ENCODE measurements at regions not wholly inside any gene's neighbourhood (a gene's known extent, or its start where the extent isn't known, plus 50 kb on each side); places are given as distances from the start of the nearest gene placed in this dataset.

GRCh38 chrX:124524852-124525251, 178.5 kb downstream of the SH2D1A start:
- DNase-seq (ENCODE audit: low read depth), result no peak

GRCh38 chrX:124529786-124530185, 183.4 kb downstream of the SH2D1A start:
- no peak for DNase-seq (ENCODE audit: low read depth)

DNA sequence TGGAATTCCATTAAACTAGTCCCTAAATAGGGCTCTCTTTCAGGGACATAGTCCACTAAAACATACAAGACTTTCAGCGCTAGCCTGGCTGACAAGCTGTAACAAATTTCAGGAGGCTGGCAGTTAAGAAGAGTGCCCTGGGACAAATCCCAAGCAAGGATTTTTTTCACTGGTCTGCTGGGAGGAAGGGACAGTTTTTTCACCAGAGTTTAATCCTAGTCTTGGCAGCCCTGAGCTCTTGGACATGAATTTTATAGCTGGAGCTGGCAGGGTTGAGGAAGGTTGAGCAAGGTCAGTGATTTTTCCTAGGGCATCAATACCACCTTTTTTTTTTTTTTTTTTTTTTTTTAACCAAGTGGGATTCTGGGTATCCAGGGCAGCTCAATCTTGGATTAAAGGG, 184.4 kb downstream of the SH2D1A start:
- DNase-seq (ENCODE audit: low read depth), result no peak

GRCh38 chrX:124534536-124534935, 188.2 kb downstream of the SH2D1A start:
- no peak for DNase-seq (ENCODE audit: low read depth)

DNA sequence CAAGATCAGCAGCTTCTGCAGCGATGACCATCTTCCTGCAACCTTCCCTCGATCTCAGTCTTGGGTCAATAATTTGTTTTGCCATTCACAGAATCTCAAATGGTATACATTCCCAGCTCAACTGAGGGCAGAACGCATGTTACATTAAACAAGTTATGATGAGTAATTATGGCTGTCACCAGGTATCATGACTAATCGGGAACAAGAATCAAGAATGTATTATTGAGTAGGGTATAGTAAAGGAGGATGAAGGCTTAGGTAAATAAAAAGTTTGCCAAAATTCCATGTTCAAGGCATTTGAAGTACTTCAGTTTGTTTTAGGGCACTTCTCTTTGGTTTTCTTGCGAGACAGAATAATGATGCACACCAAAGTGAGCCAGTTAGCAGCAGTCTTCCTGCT, 194.1 kb downstream of the SH2D1A start:
- no peak for DNase-seq (ENCODE audit: low read depth)

GRCh38 chrX:124548571-124548970, 202.2 kb downstream of the SH2D1A start:
- DNase-seq (ENCODE audit: low read depth), result no peak

DNA sequence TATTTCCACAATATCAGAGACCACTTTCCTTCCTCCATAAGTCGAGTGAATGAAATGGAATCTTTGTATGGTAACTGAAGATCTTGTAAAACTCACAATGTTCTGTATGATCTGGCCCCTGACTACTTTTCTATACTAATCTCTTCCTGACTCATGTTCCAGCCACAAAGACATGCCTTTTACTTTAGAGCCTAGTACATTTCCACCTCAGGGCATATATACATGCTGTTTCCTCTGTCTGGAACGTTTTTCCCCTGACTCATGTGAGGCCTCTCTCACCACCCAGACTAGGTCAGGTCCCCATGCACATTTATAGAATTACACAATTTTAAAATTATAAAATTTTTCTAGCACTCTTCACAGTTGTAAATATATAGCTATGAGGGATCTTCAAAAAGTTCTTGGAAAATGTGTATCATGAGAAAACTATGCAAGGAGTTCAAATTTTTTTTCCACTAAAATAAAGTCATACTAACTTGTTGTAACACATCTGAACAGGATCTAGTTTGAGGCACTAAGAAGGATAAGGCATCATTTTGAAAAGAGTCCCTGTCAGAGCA, 208.8 kb downstream of the SH2D1A start:
- DNase-seq (ENCODE audit: low read depth), result peak; percentile 4

DNA sequence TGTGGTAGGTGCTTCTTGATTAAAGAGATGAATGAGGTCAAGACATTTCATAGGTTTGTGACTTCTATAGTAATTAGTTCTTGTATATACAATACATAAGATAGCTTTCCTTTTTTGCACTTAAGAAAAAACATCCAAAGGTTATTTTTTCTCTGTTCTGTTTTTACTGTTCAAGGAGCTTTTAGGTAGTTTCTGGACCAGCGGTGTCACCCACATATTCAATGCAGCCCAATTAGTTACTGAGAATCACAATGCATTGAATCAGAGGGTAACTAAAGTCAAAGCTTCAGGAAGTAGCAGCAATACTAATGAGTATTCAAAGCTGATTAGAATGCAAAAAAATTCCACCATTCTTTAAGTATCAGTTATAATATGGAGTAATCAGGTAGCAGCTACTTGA, 211.6 kb downstream of the SH2D1A start:
- DNase-seq (ENCODE audit: low read depth), result no peak

DNA sequence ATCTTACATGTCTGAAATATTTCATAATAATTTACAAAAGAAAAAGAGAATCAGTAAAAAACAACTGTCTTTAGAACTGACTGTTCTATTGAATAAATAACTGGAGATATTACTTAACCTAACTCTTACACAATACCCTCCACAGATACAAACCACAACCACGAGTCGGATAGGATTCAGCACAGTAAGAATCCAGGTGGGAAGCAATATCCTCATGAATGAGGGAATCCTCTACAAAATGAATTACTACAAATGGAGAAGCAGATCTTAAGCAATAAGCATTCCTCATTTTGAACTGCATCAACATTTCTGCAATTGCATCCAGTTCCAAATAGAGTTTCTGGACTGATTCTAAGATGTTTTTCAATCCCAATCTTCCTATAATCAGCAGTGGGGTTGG, 227.1 kb downstream of the SH2D1A start:
- no peak for DNase-seq (ENCODE audit: low read depth)

- DNase-seq (ENCODE audit: low read depth), result no peak
These were observed 246.4 kb downstream of the SH2D1A start for GRCh38 chrX:124592744-124593143.

GRCh38 chrX:124594017-124594651, 247.8 kb downstream of the SH2D1A start:
- DNase-seq (ENCODE audit: low read depth), result no peak

GRCh38 chrX:124605511-124605910, 259.1 kb downstream of the SH2D1A start:
- DNase-seq (ENCODE audit: low read depth), result no peak

DNA sequence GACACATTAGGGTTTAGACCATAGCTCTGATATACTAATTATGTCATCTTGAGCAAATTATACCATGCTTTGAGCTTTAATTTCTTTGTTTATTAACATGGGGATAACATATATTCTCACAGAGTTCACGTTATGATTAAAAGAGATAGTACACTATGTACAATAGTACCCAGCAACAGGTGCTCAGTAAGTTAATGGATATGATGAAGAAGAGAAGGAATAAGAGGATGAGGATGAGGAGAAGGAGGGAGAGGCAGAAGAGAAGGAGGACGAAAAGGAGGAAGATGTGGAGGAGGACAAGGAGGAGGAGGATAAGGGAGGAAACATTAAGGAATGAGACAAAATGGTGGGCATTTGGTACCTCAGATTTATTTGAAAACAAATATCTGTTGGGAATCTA, 260.4 kb downstream of the SH2D1A start:
- no peak for DNase-seq (ENCODE audit: low read depth)

DNA sequence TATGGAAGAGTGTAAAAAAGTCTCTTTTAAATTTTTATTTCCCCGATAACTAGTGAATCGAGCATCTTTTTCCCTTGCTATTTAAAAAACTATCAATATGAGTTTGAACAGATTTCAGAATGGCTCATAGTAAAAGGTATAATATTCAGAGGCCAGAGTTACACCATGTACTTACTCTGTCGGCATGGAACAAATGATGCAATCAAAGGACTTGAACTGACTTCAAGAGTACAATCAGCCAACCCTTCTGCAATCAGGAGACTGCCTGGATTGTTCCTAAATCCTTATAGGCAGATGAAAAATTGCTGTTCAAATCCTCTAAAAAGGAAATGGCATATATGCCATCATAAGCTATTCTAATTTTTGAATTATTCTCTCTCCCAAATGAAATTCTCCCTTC, 273.3 kb downstream of the SH2D1A start:
- DNase-seq (ENCODE audit: low read depth), result no peak

DNA sequence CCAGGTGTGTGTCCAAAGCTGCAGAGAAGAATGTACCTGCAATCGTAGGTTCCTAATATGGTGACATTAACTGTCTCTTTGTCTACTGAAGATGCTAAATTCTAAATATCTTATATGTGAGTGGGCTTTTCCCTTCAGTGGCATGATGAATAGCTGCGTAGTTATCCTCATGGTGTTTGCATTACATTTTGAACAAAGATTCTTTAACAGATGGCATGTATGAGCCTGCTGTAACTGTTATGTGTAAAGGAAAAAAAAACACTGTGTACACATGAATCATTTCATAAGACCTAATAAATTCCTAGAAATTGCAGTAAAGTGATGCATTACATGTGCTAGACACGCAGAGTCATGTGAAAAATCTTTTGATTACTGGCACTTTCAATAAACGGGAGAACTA, 288.0 kb downstream of the SH2D1A start:
- no peak for DNase-seq (ENCODE audit: low read depth)

DNA sequence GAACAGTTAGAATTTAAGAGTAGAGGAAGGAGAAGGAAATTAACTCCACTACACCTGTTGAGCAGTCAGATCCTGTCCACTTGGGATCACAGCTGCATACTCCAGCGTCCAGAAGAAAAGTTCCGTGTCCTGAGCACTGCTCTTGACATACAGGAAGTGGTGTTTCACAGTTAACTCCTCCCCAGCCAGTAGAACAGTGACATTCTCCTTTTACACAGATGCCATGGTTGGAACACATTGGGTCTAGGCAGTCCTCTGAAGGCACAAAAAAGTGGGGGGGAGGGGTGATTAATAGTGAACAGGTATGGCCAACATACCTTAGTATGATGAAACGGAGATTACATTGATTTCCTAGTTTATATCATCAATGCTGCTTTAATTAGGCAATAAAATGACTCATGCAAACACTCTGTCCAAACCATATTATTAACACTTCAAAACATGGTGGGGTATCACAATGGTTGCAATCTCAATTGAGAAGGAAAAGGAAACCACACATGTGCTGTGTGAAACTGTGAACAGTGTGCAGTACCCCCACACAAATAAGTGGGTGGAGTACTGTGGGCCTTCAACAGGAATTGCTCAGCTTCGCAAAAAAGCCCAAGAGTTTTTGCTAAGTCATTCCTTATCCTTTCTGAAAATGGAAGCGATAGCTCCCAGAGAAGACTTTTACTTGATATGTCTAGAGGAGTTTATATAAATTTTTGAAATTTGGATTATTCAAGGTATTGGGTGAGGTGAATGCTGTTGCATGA, 295.6 kb downstream of the SH2D1A start:
- DNase-seq (ENCODE audit: low read depth), result no peak

DNA sequence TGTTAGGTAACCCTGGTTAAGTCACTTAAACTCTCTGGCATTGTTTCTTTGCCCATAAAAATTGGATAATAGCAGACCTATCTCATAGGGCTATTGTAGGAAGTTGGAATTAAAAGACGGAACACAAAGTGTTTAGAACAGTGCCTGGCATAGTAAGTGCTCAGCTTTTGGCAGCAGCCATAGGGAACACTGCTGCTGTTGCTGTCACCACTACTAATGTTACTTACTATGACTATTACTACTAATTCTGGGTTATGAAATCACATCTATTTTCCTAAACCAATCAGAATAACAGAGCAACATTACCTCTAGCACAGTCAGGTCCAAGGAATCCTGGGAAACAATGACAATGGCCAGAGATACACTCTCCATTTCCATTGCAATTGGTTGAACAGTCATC, 300.0 kb downstream of the SH2D1A start:
- no peak for DNase-seq (ENCODE audit: low read depth)

DNA sequence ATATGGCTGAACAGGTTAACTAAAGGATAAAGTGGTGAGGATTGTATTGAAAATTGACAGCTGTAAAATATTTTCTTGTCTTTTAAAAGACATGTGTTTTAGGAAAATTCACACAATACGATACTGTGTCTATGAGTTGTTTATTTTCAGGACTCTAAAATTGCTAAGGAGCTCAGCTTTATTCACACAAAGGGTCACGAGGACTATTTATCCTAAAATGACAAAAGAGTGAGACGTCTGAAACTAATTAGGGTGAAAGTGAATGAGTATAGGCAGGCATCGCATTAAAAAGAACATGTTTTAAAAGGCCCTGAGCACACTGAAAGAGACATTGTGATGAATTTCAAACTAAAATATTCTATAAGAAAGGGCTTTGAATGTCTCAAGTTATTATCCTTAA, 304.7 kb downstream of the SH2D1A start:
- no peak for DNase-seq (ENCODE audit: low read depth)

DNA sequence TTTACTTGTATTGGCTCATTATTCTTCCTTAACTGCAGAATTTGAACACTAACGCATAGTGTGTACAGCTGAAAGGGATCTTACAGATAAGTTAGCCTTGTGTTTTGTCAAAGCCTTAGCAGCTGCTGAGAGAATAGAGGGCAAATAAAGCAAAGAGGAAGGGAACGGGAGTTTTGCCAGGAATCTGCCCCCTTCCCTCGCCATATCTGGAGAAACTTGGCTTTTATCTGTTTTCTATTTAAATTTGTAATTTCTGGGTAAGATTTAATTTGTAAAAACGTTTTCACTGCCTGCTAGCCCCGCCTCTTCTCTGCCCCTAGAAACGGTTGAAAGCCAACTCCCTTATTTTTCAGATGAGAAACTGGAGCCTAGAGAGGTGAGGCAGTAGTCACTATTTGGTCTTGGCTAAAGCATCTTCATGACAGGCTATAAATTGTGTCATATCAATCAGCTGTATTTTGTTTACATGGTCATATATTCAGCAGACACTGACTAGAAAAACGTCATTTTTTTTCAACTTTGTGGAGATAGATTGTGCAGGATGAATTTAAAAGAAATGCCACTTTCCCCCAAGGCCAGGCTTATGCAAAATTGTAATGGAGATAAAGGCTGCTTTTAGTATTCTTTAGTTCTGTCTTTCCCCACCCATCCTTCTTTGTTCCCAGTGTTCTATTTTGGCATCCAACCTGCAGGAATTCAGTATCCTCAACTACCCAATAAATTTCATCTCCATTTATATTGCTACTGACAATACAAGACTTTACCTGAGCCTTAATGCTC, 319.4 kb downstream of the SH2D1A start:
- no peak for DNase-seq (ENCODE audit: low read depth)

DNA sequence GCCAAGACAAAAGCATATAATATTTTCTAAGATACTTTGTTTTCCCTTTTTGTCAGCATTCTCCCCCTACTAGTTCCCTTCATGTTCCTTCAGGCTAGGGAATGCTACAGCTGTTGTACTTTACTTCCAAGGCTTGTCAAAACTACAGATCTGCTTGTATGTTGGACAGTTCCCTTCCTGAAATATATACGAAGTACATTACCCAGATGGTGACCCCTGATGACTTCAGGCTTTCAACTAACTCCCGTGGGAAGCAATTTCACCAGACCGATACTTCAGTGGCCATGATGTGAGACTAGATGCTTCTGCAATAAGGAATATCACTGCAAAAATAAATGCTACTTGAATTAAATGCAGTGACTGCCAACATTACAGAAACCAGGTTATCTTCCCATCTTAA, 332.8 kb downstream of the SH2D1A start:
- no peak for DNase-seq (ENCODE audit: low read depth)

DNA sequence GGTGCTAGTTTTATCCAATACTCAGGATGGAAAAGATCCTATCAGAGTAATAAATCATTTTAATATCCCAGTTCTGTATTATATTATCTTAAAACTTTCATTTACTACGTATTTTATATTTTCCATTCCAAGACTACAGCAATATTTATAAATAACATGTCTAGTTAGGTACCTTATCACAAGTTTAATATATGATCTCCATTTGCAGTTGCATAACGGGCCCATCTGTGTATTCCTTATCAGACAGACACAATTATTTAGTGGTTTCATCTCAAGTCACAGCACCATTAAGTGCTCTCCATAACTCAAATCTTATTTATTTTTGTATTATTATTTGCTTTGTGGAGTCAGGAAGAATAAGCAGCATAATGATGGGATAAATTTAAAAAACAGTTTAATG, 333.9 kb downstream of the SH2D1A start:
- no peak for DNase-seq (ENCODE audit: low read depth)

DNA sequence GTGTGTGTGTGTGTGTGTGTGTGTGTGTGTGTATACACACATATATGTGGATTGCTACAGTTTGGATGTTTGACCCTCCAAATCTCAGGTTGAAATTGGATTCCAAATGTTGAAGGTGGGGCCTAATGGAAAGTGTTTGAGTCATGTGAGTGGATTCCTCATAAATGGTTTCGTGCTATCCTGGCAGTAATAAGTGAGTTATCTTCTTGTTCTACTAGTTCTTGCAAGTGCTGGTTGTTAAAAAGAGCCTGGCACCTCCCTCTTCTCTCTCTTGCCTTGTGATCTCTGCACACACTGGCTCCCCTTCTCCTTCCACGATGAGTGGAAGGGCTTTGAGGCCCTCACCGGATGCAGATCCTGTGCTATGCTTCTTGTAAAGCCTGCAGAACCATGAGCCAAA, 344.1 kb downstream of the SH2D1A start:
- no peak for DNase-seq (ENCODE audit: low read depth)

DNA sequence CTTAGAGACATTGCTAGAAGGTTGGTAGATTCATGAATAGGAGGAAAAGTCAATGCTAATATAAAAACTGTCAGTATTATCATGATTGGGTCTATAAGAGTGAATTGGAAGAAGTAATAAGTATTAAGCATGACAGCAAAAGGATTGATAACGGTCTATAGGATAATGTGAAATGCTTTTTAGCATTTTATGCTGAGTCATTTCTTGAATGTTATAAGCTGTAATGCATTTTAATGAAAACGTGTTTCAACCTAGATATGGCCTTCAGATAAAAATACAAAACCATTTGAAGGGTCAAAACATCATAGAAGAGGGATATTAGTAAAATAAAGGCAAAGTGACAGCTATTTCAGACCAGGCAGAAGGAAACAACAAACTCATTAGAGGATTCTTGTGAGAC, 353.5 kb downstream of the SH2D1A start:
- no peak for DNase-seq (ENCODE audit: low read depth)
